Caco-2 (cell line): ENCODE measurements at regions not wholly inside any gene's neighbourhood (a gene's known extent, or its start where the extent isn't known, plus 50 kb on each side); places are given as distances from the start of the nearest gene placed in this dataset.

Experiments
- BruUV-seq: library from RNA; stranded (reverse); fragments of 400-500 nt; replicated peaks from 2 replicates; lab custom pipeline; 2021; lab: Mats Ljungman, UMichigan
- CTCF ChIA-PET: fragments of 300-600 bp; sonication (Branson Sonifier 250); formaldehyde crosslinking; loops from one replicate; lab custom pipeline; 2022; ENCODE audit warnings: antibody characterized with exemption; lab: Charles Lee
- POLR2A ChIA-PET: fragments of 300-600 bp; sonication (Branson Sonifier 250); formaldehyde crosslinking; loops from one replicate; lab custom pipeline; 2022; ENCODE audit warnings: antibody characterized with exemption; lab: Charles Lee
- DNase-seq, 2 experiments: peaks; one replicate each; pipeline versions ENCODE4 v3.0.0 to v3.0.0-alpha.2; 2020 to 2022
- H3K27me3 ChIP-seq: replicated peaks from 2 replicates; pipeline ENCODE4 v1.6.0; 2011; ENCODE audit warnings: low read length; ENCODE audit not compliant: control insufficient read depth, insufficient read depth
- H3K36me3 ChIP-seq: 2 replicates; pipeline ENCODE4 v1.5.1; 2011; ENCODE audit warnings: low read length; ENCODE audit not compliant: control insufficient read depth, insufficient read depth
- H3K4me1 ChIP-seq: fragments of 250-450 bp; sonication (Bioruptor Pico); 2 replicates; pipeline ENCODE4 v1.5.1; 2020; ENCODE audit warnings: mild to moderate bottlenecking
- H3K4me3 ChIP-seq: 2 replicates; pipeline ENCODE4 v1.5.1; 2011; ENCODE audit warnings: low read depth, mild to moderate bottlenecking, control low read depth, low read length
- H3K9me3 ChIP-seq: fragments of 250-450 bp; sonication (Bioruptor Pico); 2 replicates; pipeline ENCODE4 v1.5.1; 2020; ENCODE audit warnings: mild to moderate bottlenecking, moderate library complexity
- H3K27ac Mint-ChIP-seq: one replicate; pipeline ENCODE4 v1.8.0; 2022; ENCODE audit warnings: mixed read lengths; ENCODE audit not compliant: unreplicated experiment
- H3K27me3 Mint-ChIP-seq: one replicate; pipeline ENCODE4 v1.8.0; 2022; ENCODE audit warnings: mixed read lengths; ENCODE audit not compliant: insufficient read depth, unreplicated experiment
- H3K36me3 Mint-ChIP-seq: one replicate; pipeline ENCODE4 v1.8.0; 2022; ENCODE audit warnings: mild to moderate bottlenecking, mixed read lengths; ENCODE audit not compliant: insufficient read depth, unreplicated experiment
- H3K4me1 Mint-ChIP-seq: one replicate; pipeline ENCODE4 v1.8.0; 2022; ENCODE audit warnings: low read depth, mixed read lengths; ENCODE audit not compliant: unreplicated experiment
- H3K4me3 Mint-ChIP-seq: one replicate; pipeline ENCODE4 v1.8.0; 2022; ENCODE audit warnings: mild to moderate bottlenecking, moderate library complexity, mixed read lengths; ENCODE audit not compliant: unreplicated experiment
- H3K9me3 Mint-ChIP-seq: one replicate; pipeline ENCODE4 v1.8.0; 2022; ENCODE audit warnings: mixed read lengths; ENCODE audit not compliant: unreplicated experiment
- intact Hi-C: fragments of 100-400 bp; cut with micrococcal nuclease; formaldehyde crosslinking; loops from one replicate; pipeline ENCODE4 v1.10.0; 2022; ENCODE audit not compliant: unreplicated experiment
- TF ChIP-seq, protein P1 (sequence below), 2 experiments: fragments of 200-600 bp in 1 of 2; IDR thresholded peaks; 1 replicate in 1 of 2; 2 replicates in 1 of 2; pipeline versions ENCODE4 v1.5.1 to v1.8.0; 2011 to 2022; ENCODE audit warnings: antibody characterized with exemption in 1 of 2, control low read depth in 1 of 2, inconsistent platforms in 1 of 2, low read depth in 1 of 2, low read length in 1 of 2, mild to moderate bottlenecking in 1 of 2, moderate library complexity in 1 of 2; ENCODE audit not compliant: insufficient read depth in 1 of 2, severe bottlenecking in 1 of 2, unreplicated experiment in 1 of 2

GRCh38 chr22:34017205-34017604 lies 96.9 kb upstream of the LARGE1 start:
- no peaks in the 10 kb centered on the region for H3K4me1 Mint-ChIP-seq
- H3K36me3 Mint-ChIP-seq: no peaks in the 10 kb centered on the region
- POLR2A ChIA-PET: no interaction called here

DNA sequence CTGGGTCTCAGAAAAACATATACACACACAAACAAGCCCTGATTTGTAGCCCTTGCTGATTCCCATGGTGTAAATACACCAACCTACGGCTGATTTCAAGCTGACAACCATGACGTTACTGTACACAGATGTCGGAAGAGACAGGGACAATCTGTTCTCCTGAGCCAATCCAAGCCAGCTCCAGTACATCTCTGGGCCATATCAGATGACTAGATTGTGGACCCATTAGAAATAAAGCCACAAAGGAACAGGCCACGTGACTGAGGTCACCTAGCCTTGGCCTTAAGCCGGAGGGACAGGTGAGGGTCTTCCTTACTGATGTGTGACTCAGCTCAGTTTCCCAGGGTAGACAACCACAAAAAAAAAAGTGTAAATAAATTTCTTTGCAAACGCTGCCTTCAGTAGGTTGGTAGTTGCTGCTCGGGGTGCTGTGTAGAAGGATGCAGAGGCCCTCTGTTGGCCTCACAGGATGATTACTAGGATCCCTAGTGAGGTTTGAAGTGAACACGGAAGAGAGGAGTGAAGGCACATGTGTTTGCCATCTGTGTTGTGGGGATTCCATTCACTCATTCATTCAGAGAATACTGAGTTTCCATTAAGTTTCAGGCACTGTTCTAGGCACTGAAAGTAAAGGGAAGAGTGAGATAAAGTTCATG lies 99.0 kb upstream of the LARGE1 start:
- Mint-ChIP-seq H3K4me1 (no peaks in the 10 kb centered on the region), H3K4me3 (no peak overlapping the region), H3K27me3 (no peaks in the 10 kb centered on the region), H3K27ac (no peak overlapping the region), H3K36me3 (no peaks in the 10 kb centered on the region), H3K9me3 (peaks cover 10% of the 10 kb centered on the region)
- BruUV-seq: no TSS peak
- no peak for DNase-seq
- POLR2A ChIA-PET: no interaction called here
- Histone ChIP-seq H3K4me3 (no peak overlapping the region), H3K9me3 (peaks cover 5% of the 10 kb centered on the region; the same call in 1 of the 2 replicates), H3K36me3 (no peaks in the 10 kb centered on the region), H3K4me1 (no peaks in the 10 kb centered on the region), H3K27me3 (no peaks in the 10 kb centered on the region)
- intact Hi-C loops: no loop called here
- CTCF ChIA-PET: no interaction called here
- TF ChIP-seq, protein P1, sequence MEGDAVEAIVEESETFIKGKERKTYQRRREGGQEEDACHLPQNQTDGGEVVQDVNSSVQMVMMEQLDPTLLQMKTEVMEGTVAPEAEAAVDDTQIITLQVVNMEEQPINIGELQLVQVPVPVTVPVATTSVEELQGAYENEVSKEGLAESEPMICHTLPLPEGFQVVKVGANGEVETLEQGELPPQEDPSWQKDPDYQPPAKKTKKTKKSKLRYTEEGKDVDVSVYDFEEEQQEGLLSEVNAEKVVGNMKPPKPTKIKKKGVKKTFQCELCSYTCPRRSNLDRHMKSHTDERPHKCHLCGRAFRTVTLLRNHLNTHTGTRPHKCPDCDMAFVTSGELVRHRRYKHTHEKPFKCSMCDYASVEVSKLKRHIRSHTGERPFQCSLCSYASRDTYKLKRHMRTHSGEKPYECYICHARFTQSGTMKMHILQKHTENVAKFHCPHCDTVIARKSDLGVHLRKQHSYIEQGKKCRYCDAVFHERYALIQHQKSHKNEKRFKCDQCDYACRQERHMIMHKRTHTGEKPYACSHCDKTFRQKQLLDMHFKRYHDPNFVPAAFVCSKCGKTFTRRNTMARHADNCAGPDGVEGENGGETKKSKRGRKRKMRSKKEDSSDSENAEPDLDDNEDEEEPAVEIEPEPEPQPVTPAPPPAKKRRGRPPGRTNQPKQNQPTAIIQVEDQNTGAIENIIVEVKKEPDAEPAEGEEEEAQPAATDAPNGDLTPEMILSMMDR (IDR thresholded peaks at IDR 0.05; ENCODE audit: insufficient read depth in 1 of 2, low read depth in 1 of 2, low read length in 1 of 2, severe bottlenecking in 1 of 2, unreplicated experiment in 1 of 2): no peak

More at GRCh38 chr22:34017205-34017604, 96.9 kb upstream of the LARGE1 start:
- Histone ChIP-seq H3K4me3 (no peak overlapping the region), H3K4me1 (no peaks in the 10 kb centered on the region), H3K36me3 (no peaks in the 10 kb centered on the region), H3K9me3 (peaks cover 12% of the 10 kb centered on the region), H3K27me3 (no peaks in the 10 kb centered on the region)
- H3K9me3 Mint-ChIP-seq: peaks cover 17% of the 10 kb centered on the region
- H3K27me3 Mint-ChIP-seq: no peaks in the 10 kb centered on the region
- intact Hi-C loops: no loop called here
- H3K27ac Mint-ChIP-seq: no peak overlapping the region
- no TSS peak for BruUV-seq
- TF ChIP-seq, protein P1 (IDR thresholded peaks at IDR 0.05; ENCODE audit: insufficient read depth in 1 of 2, low read depth in 1 of 2, low read length in 1 of 2, severe bottlenecking in 1 of 2, unreplicated experiment in 1 of 2): no peak
- DNase-seq: no peak
- no peak overlapping the region for H3K4me3 Mint-ChIP-seq
- CTCF ChIA-PET: no interaction called here

GRCh38 chr22:34035209-34035608 lies 114.9 kb upstream of the LARGE1 start:
- H3K27me3 ChIP-seq: no peaks in the 10 kb centered on the region
- TF ChIP-seq, protein P1 (IDR thresholded peaks at IDR 0.05; ENCODE audit: insufficient read depth in 1 of 2, low read depth in 1 of 2, low read length in 1 of 2, severe bottlenecking in 1 of 2, unreplicated experiment in 1 of 2): no peak
- POLR2A ChIA-PET: no interaction called here
- no peaks in the 10 kb centered on the region for H3K36me3 ChIP-seq
- intact Hi-C loops: no loop called here
- no peaks in the 10 kb centered on the region for H3K9me3 ChIP-seq
- H3K4me1 Mint-ChIP-seq: no peaks in the 10 kb centered on the region
- DNase-seq: no peak
- no peak overlapping the region for H3K4me3 ChIP-seq
- BruUV-seq: no TSS peak
- no peaks in the 10 kb centered on the region for H3K4me1 ChIP-seq
- CTCF ChIA-PET: no interaction called here
- H3K9me3 Mint-ChIP-seq: no peaks in the 10 kb centered on the region
- H3K27me3 Mint-ChIP-seq: peaks cover 5% of the 10 kb centered on the region
- H3K36me3 Mint-ChIP-seq: no peaks in the 10 kb centered on the region
- no peak overlapping the region for H3K27ac Mint-ChIP-seq
- H3K4me3 Mint-ChIP-seq: no peak overlapping the region
